ENCODE measurements at regions not wholly inside any gene's neighbourhood (a gene's known extent, or its start where the extent isn't known, plus 50 kb on each side); places are given as distances from the start of the nearest gene placed in this dataset.
"Not testable (repeated sequence)": the region's sequence is repeated elsewhere in the genome, so short reads cannot be mapped to it uniquely, and the experiment has no call there.

GRCh38 chr22:11017108-11017507, 4510.9 kb upstream of the OR11H1 start:
- DNase-seq (ENCODE audit: low spot score in 2 of 2); H3K27ac Mint-ChIP-seq; H3K9me3 Mint-ChIP-seq; H3K36me3 Mint-ChIP-seq: not testable (repeated sequence)
- peak in 1 of 2 donors; percentile 22 for ATAC-seq

GRCh38 chr22:11020522-11020921, 4507.5 kb upstream of the OR11H1 start:
- H3K27ac Mint-ChIP-seq; DNase-seq (ENCODE audit: low spot score in 2 of 2); H3K36me3 Mint-ChIP-seq: not testable (repeated sequence)
- H3K9me3 Mint-ChIP-seq, result peaks cover 10 to 23% of the 10 kb centered on the region in 2 donors
- peak; percentile 13 to 28 for ATAC-seq

- H3K27ac Mint-ChIP-seq; ATAC-seq; DNase-seq (ENCODE audit: low spot score in 2 of 2): not testable (repeated sequence)
- H3K9me3 Mint-ChIP-seq, result peaks cover 38 to 59% of the 10 kb centered on the region in 2 donors
- H3K36me3 Mint-ChIP-seq, result peaks cover 13 to 37% of the 10 kb centered on the region in 2 donors
Measured at GRCh38 chr22:11026541-11026940, 4501.5 kb upstream of the OR11H1 start.

- not testable (repeated sequence) for H3K27ac Mint-ChIP-seq; ATAC-seq; DNase-seq (ENCODE audit: low spot score in 2 of 2)
- Mint-ChIP-seq H3K36me3 (peaks cover 19 to 42% of the 10 kb centered on the region in 2 donors), H3K9me3 (peaks cover 43 to 63% of the 10 kb centered on the region in 2 donors)
Measured at GRCh38 chr22:11027064-11027463, 4500.9 kb upstream of the OR11H1 start.

- DNase-seq (ENCODE audit: low spot score in 2 of 2); H3K27ac Mint-ChIP-seq; ATAC-seq: not testable (repeated sequence)
- peaks cover 21 to 44% of the 10 kb centered on the region in 2 donors for H3K36me3 Mint-ChIP-seq
- H3K9me3 Mint-ChIP-seq, result peaks cover 45 to 62% of the 10 kb centered on the region in 2 donors
Measured at GRCh38 chr22:11027532-11027931, 4500.5 kb upstream of the OR11H1 start.

GRCh38 chr22:11028180-11028579, 4499.8 kb upstream of the OR11H1 start:
- not testable (repeated sequence) for DNase-seq (ENCODE audit: low spot score in 2 of 2); ATAC-seq; H3K27ac Mint-ChIP-seq
- Mint-ChIP-seq H3K36me3 (peaks cover 21 to 44% of the 10 kb centered on the region in 2 donors), H3K9me3 (peaks cover 40 to 58% of the 10 kb centered on the region in 2 donors)

GRCh38 chr22:11029534-11029933, 4498.5 kb upstream of the OR11H1 start:
- H3K36me3 Mint-ChIP-seq, result peaks cover 33 to 48% of the 10 kb centered on the region in 2 donors
- H3K9me3 Mint-ChIP-seq, result peaks cover 38 to 51% of the 10 kb centered on the region in 2 donors
- H3K27ac Mint-ChIP-seq; DNase-seq (ENCODE audit: low spot score in 2 of 2); ATAC-seq: not testable (repeated sequence)

- not testable (repeated sequence) for ATAC-seq; DNase-seq (ENCODE audit: low spot score in 2 of 2); H3K27ac Mint-ChIP-seq
- peaks cover 42 to 55% of the 10 kb centered on the region in 2 donors for H3K9me3 Mint-ChIP-seq
- peaks cover 37 to 51% of the 10 kb centered on the region in 2 donors for H3K36me3 Mint-ChIP-seq
Measured at GRCh38 chr22:11029967-11030366, 4498.0 kb upstream of the OR11H1 start.

GRCh38 chr22:11030571-11031410, 4497.2 kb upstream of the OR11H1 start:
- not testable (repeated sequence) for DNase-seq (ENCODE audit: low spot score in 2 of 2); H3K27ac Mint-ChIP-seq; ATAC-seq
- Mint-ChIP-seq H3K36me3 (peaks cover 45 to 50% of the 10 kb centered on the region in 2 donors), H3K9me3 (peaks cover 47 to 55% of the 10 kb centered on the region in 2 donors)

- peaks cover 54 to 61% of the 10 kb centered on the region in 2 donors for H3K9me3 Mint-ChIP-seq
- not testable (repeated sequence) for DNase-seq (ENCODE audit: low spot score in 2 of 2); ATAC-seq
Measured at GRCh38 chr22:11032115-11032514, 4495.9 kb upstream of the OR11H1 start.

GRCh38 chr22:11034660-11034987, 4493.4 kb upstream of the OR11H1 start:
- H3K27ac Mint-ChIP-seq; DNase-seq (ENCODE audit: low spot score in 2 of 2); ATAC-seq: not testable (repeated sequence)
- peaks cover 62% of the 10 kb centered on the region in 2 donors for H3K9me3 Mint-ChIP-seq
- peaks cover 67 to 79% of the 10 kb centered on the region in 2 donors for H3K36me3 Mint-ChIP-seq

More at GRCh38 chr22:11032115-11032514, 4495.9 kb upstream of the OR11H1 start:
- not testable (repeated sequence) for H3K27ac Mint-ChIP-seq
- peaks cover 54 to 55% of the 10 kb centered on the region in 2 donors for H3K36me3 Mint-ChIP-seq

GRCh38 chr22:11035031-11035873, 4492.7 kb upstream of the OR11H1 start:
- H3K36me3 Mint-ChIP-seq, result peaks cover 69 to 81% of the 10 kb centered on the region in 2 donors
- H3K9me3 Mint-ChIP-seq, result peaks cover 61 to 62% of the 10 kb centered on the region in 2 donors
- H3K27ac Mint-ChIP-seq; ATAC-seq; DNase-seq (ENCODE audit: low spot score in 2 of 2): not testable (repeated sequence)

GRCh38 chr22:11037314-11037713, 4490.7 kb upstream of the OR11H1 start:
- H3K27ac Mint-ChIP-seq; ATAC-seq; DNase-seq (ENCODE audit: low spot score in 2 of 2): not testable (repeated sequence)
- Mint-ChIP-seq H3K36me3 (peaks cover 64 to 73% of the 10 kb centered on the region in 2 donors), H3K9me3 (peaks cover 58 to 65% of the 10 kb centered on the region in 2 donors)

- not testable (repeated sequence) for H3K27ac Mint-ChIP-seq; ATAC-seq; DNase-seq (ENCODE audit: low spot score in 2 of 2)
- Mint-ChIP-seq H3K9me3 (peaks cover 59 to 66% of the 10 kb centered on the region in 2 donors), H3K36me3 (peaks cover 68 to 73% of the 10 kb centered on the region in 2 donors)
Measured at GRCh38 chr22:11037814-11038213, 4490.2 kb upstream of the OR11H1 start.

- not testable (repeated sequence) for ATAC-seq; DNase-seq (ENCODE audit: low spot score in 2 of 2); H3K27ac Mint-ChIP-seq
- peaks cover 66 to 71% of the 10 kb centered on the region in 2 donors for H3K9me3 Mint-ChIP-seq
- peaks cover 68 to 76% of the 10 kb centered on the region in 2 donors for H3K36me3 Mint-ChIP-seq
Measured at GRCh38 chr22:11038786-11039185, 4489.2 kb upstream of the OR11H1 start.

- H3K27ac Mint-ChIP-seq; ATAC-seq; DNase-seq (ENCODE audit: low spot score in 2 of 2): not testable (repeated sequence)
- Mint-ChIP-seq H3K36me3 (peaks cover 46 to 64% of the 10 kb centered on the region in 2 donors), H3K9me3 (peaks cover 54 to 56% of the 10 kb centered on the region in 2 donors)
Measured at GRCh38 chr22:11041416-11041815, 4486.6 kb upstream of the OR11H1 start.
